ENCODE measurements at regions not wholly inside any gene's neighbourhood (a gene's known extent, or its start where the extent isn't known, plus 50 kb on each side); places are given as distances from the start of the nearest gene placed in this dataset.

- ChIA-PET POLR2A (no interaction called here), CTCF (interaction anchor here (1.7 to 1.9 kb wide), 2 partner anchors 12 to 51 kb away, joined by 4 to 5 read pairs; partner anchors contain the start of gene TRABD2B)
- H3K27ac ChIP-seq (ENCODE audit: insufficient read depth, low read depth, low read length) = no peak overlapping the region
- DNase-seq (ENCODE audit: low read depth, low spot score) (no peak), FAIRE-seq (no peak)
- H3K4me1 ChIP-seq (ENCODE audit: control insufficient read depth, extremely low read depth, insufficient read depth, low read length) = no peaks in the 10 kb centered on the region
- no peak overlapping the region for H3K4me2 ChIP-seq (ENCODE audit: insufficient read depth, low read length)
- H3K9me1 ChIP-seq (replicated peaks; ENCODE audit: control insufficient read depth, extremely low read depth, insufficient read depth, low read length) = no peaks in the 10 kb centered on the region
- no peaks in the 10 kb centered on the region for H3K79me2 ChIP-seq (ENCODE audit: control insufficient read depth, insufficient read depth, low read length)
- no peaks in the 10 kb centered on the region for H3K36me3 ChIP-seq (ENCODE audit: control insufficient read depth in 2 of 2, extremely low read depth in 1 of 2, insufficient read depth in 2 of 2, low read length in 2 of 2)
- BruUV-seq (replicated peaks) = no TSS peak
- no peak overlapping the region for H2AFZ ChIP-seq (ENCODE audit: low read depth, low read length)
- no peaks in the 10 kb centered on the region for H3K27me3 ChIP-seq (ENCODE audit: control insufficient read depth in 2 of 2, insufficient read depth in 2 of 2, low read length in 2 of 2)
- intact Hi-C loops (cut with micrococcal nuclease) = no loop called here
- dilution Hi-C loops (cut with MboI; ENCODE audit: extremely low pct_ligation_motif_present, low sequenced_read_pairs) = no loop called here
- no peak for TF ChIP-seq CTCF (IDR thresholded peaks at IDR 0.05; ENCODE audit: extremely low read depth in 1 of 2, insufficient read depth in 1 of 2, low read depth in 1 of 2, low read length in 2 of 2)
- H3K4me3 ChIP-seq (replicated peaks in 1 of 3; ENCODE audit: insufficient read depth in 1 of 3, low read depth in 1 of 3, low read length in 3 of 3) = no peak overlapping the region
- no peak overlapping the region for H3K9ac ChIP-seq (replicated peaks; ENCODE audit: extremely low read depth, insufficient read depth, low read length)
- no peaks in the 10 kb centered on the region for H3K9me3 ChIP-seq (replicated peaks; ENCODE audit: control insufficient read depth, insufficient read depth, low read length)
- H4K20me1 ChIP-seq (replicated peaks; ENCODE audit: control insufficient read depth, extremely low read depth, insufficient read depth, low read length) = no peaks in the 10 kb centered on the region
Observed at GRCh38 chr1:48048980-48049379, 51.8 kb upstream of the TRABD2B start.

- Histone ChIP-seq H3K9me3 (replicated peaks; ENCODE audit: control insufficient read depth, insufficient read depth, low read length) (no peaks in the 10 kb centered on the region), H2AFZ (ENCODE audit: low read depth, low read length) (no peak overlapping the region), H3K9me1 (replicated peaks; ENCODE audit: control insufficient read depth, extremely low read depth, insufficient read depth, low read length) (no peaks in the 10 kb centered on the region), H3K4me3 (replicated peaks in 1 of 3; ENCODE audit: insufficient read depth in 1 of 3, low read depth in 1 of 3, low read length in 3 of 3) (no peak overlapping the region), H3K36me3 (ENCODE audit: control insufficient read depth in 2 of 2, extremely low read depth in 1 of 2, insufficient read depth in 2 of 2, low read length in 2 of 2) (no peaks in the 10 kb centered on the region), H3K4me1 (ENCODE audit: control insufficient read depth, extremely low read depth, insufficient read depth, low read length) (no peaks in the 10 kb centered on the region), H3K9ac (replicated peaks; ENCODE audit: extremely low read depth, insufficient read depth, low read length) (no peak overlapping the region), H3K27me3 (ENCODE audit: control insufficient read depth in 2 of 2, insufficient read depth in 2 of 2, low read length in 2 of 2) (no peaks in the 10 kb centered on the region), H4K20me1 (replicated peaks; ENCODE audit: control insufficient read depth, extremely low read depth, insufficient read depth, low read length) (no peaks in the 10 kb centered on the region), H3K27ac (ENCODE audit: insufficient read depth, low read depth, low read length) (no peak overlapping the region), H3K4me2 (ENCODE audit: insufficient read depth, low read length) (no peak overlapping the region), H3K79me2 (ENCODE audit: control insufficient read depth, insufficient read depth, low read length) (no peaks in the 10 kb centered on the region)
- dilution Hi-C loops (cut with MboI; ENCODE audit: extremely low pct_ligation_motif_present, low sequenced_read_pairs) (no loop called here), intact Hi-C loops (cut with micrococcal nuclease) (no loop called here)
- CTCF ChIA-PET = interaction anchor here (1.7 kb wide), 1 partner anchor 13 kb away, joined by 5 read pairs; no protein-coding TSS in a partner anchor
- POLR2A ChIA-PET = no interaction called here
- TF ChIP-seq JUN (IDR thresholded peaks at IDR 0.05; ENCODE audit: borderline replicate concordance, insufficient read depth, insufficient read length, low read depth) (no peak), EZH2 (IDR thresholded peaks at IDR 0.05; ENCODE audit: borderline replicate concordance, low read depth, low read length, severe bottlenecking) (no peak), POLR2AphosphoS5 (IDR thresholded peaks at IDR 0.05; ENCODE audit: insufficient read depth, low read depth, low read length) (no peak), CTCF (IDR thresholded peaks at IDR 0.05; ENCODE audit: extremely low read depth in 1 of 2, insufficient read depth in 1 of 2, low read depth in 1 of 2, low read length in 2 of 2) (no peak), GATA2 (IDR thresholded peaks at IDR 0.05; ENCODE audit: insufficient read depth, insufficient read length, low read depth, low read length) (no peak), MAX (IDR thresholded peaks at IDR 0.05; ENCODE audit: insufficient read depth, insufficient read length) (no peak), FOS (IDR thresholded peaks at IDR 0.05; ENCODE audit: borderline replicate concordance, insufficient read depth, low read length) (no peak), POLR2A (IDR thresholded peaks at IDR 0.05; ENCODE audit: low read depth, low read length) (no peak), MYC (IDR thresholded peaks at IDR 0.05; ENCODE audit: low read depth, low read length) (no peak)
- BruUV-seq (replicated peaks) = no TSS peak
- DNase-seq (ENCODE audit: low read depth, low spot score) (no peak), FAIRE-seq (no peak)
Observed at GRCh38 chr1:48048064-48048463, 50.9 kb upstream of the TRABD2B start.

All from endothelial cell of umbilical vein (primary cell).